ENCODE measurements at regions not wholly inside any gene's neighbourhood (a gene's known extent, or its start where the extent isn't known, plus 50 kb on each side); places are given as distances from the start of the nearest gene placed in this dataset.

DNA sequence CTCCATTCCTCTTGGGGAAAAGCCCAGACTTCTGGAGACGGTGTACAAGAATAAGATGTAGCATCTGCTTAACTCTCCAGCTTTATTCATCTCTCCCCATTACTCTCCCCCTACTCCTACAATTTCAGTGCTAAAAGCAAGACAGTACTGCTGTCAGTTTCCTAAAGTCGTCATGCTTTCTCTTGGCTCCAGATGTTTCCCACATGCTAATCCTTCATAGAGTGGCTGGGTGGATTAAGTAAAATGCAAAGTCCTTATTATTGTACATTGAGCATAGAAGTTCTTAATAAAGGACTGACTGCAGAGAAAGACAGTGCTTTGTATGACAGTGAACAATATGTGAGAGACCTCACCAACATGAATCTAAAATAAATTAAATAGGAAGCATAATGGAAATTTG lies 142.2 kb upstream of the UBASH3B start (continued):
- TF ChIP-seq CHD7 (IDR thresholded peaks at IDR 0.05; ENCODE audit: insufficient replicate concordance, low read length) (no peak), CEBPB (IDR thresholded peaks at IDR 0.05; ENCODE audit: low read depth, low read length) (no peak), RXRA (IDR thresholded peaks at IDR 0.05; ENCODE audit: insufficient read depth, low read depth, low read length) (no peak), HDAC6 (IDR thresholded peaks at IDR 0.05; ENCODE audit: low read depth, low read length) (no peak), YY1 (IDR thresholded peaks at IDR 0.05; ENCODE audit: low read depth, low read length) (no peak), RBBP5 (IDR thresholded peaks at IDR 0.05; ENCODE audit: borderline replicate concordance, low read depth, low read length) (no peak), POLR2A (IDR thresholded peaks at IDR 0.05; ENCODE audit: control extremely low read depth in 1 of 2, low read depth in 2 of 2, low read length in 2 of 2) (no peak), SP4 (IDR thresholded peaks at IDR 0.05; ENCODE audit: low read length) (no peak), RFX5 (IDR thresholded peaks at IDR 0.05; ENCODE audit: borderline replicate concordance, low read depth, low read length) (no peak), CHD2 (IDR thresholded peaks at IDR 0.05; ENCODE audit: low read length) (no peak)
- TF ChIP-seq, protein P1, sequence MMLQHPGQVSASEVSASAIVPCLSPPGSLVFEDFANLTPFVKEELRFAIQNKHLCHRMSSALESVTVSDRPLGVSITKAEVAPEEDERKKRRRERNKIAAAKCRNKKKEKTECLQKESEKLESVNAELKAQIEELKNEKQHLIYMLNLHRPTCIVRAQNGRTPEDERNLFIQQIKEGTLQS (IDR thresholded peaks at IDR 0.05; ENCODE audit: insufficient read depth, low read depth, low read length) = no peak
- TF ChIP-seq, protein P2, sequence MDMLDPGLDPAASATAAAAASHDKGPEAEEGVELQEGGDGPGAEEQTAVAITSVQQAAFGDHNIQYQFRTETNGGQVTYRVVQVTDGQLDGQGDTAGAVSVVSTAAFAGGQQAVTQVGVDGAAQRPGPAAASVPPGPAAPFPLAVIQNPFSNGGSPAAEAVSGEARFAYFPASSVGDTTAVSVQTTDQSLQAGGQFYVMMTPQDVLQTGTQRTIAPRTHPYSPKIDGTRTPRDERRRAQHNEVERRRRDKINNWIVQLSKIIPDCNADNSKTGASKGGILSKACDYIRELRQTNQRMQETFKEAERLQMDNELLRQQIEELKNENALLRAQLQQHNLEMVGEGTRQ (IDR thresholded peaks at IDR 0.05; ENCODE audit: low read length) = no peak

Data from H1 (cell line).